NCI-H2227 treated with DMSO at 0.1 percent for 48 hours (cell line): ENCODE measurements at regions not wholly inside any gene's neighbourhood (a gene's known extent, or its start where the extent isn't known, plus 50 kb on each side); places are given as distances from the start of the nearest gene placed in this dataset.
A peak's percentile ranks its signal among the peaks of the same experiment; 100 is the strongest.
"Not testable (repeated sequence)": the region's sequence is repeated elsewhere in the genome, so short reads cannot be mapped to it uniquely, and the experiment has no call there.

ENCODE experiments used
- DNase-seq: peaks from one replicate; lab custom pipeline; 2025; lab: John Stamatoyannopoulos, UW

GRCh38 chr16:85529489-85530369, 83.4 kb upstream of the GSE1 start:
- DNase-seq = no peak

- no peak for DNase-seq
These were observed 82.8 kb upstream of the GSE1 start for GRCh38 chr16:85530370-85530739.

GRCh38 chr16:85531516-85531915, 81.6 kb upstream of the GSE1 start:
- DNase-seq = no peak

GRCh38 chr16:85532147-85532546, 81.0 kb upstream of the GSE1 start:
- DNase-seq = no peak

- not testable (repeated sequence) for DNase-seq
These were observed 79.5 kb upstream of the GSE1 start for GRCh38 chr16:85533593-85533992.

GRCh38 chr16:85534536-85535351, 78.4 kb upstream of the GSE1 start:
- DNase-seq = no peak

- no peak for DNase-seq
These were observed 77.6 kb upstream of the GSE1 start for GRCh38 chr16:85535352-85536072.

GRCh38 chr16:85536073-85536410, 77.1 kb upstream of the GSE1 start:
- DNase-seq = no peak

GRCh38 chr16:85536411-85537330, 76.5 kb upstream of the GSE1 start:
- no peak for DNase-seq

GRCh38 chr16:85537331-85537788, 75.8 kb upstream of the GSE1 start:
- no peak for DNase-seq

GRCh38 chr16:85537795-85538401, 75.2 kb upstream of the GSE1 start:
- DNase-seq = no peak

- DNase-seq = peak; percentile 90
These were observed 74.0 kb upstream of the GSE1 start for GRCh38 chr16:85539084-85539483.

- peak; percentile 70 for DNase-seq
These were observed 73.4 kb upstream of the GSE1 start for GRCh38 chr16:85539629-85540291.

- no peak for DNase-seq
These were observed 71.9 kb upstream of the GSE1 start for GRCh38 chr16:85541181-85541580.

- no peak for DNase-seq
These were observed 71.5 kb upstream of the GSE1 start for GRCh38 chr16:85541619-85541979.

GRCh38 chr16:85541980-85542900, 70.9 kb upstream of the GSE1 start:
- DNase-seq = no peak

GRCh38 chr16:85543536-85543935, 69.6 kb upstream of the GSE1 start:
- no peak for DNase-seq

- DNase-seq = no peak
These were observed 69.1 kb upstream of the GSE1 start for GRCh38 chr16:85544016-85544415.

- DNase-seq = no peak
These were observed 68.5 kb upstream of the GSE1 start for GRCh38 chr16:85544668-85545067.
